Stimulated activated CD4-positive, alpha-beta T cell treated with anti-CD3 and anti-CD28 coated beads, Interleukin-15, amount 100 ng/mL, for 1 hour (primary cell): ENCODE measurements at regions not wholly inside any gene's neighbourhood (a gene's known extent, or its start where the extent isn't known, plus 50 kb on each side); places are given as distances from the start of the nearest gene placed in this dataset.
"Not testable (repeated sequence)": the region's sequence is repeated elsewhere in the genome, so short reads cannot be mapped to it uniquely, and the experiment has no call there.

Experiments used
- DNase-seq, 2 donors: peaks; one replicate each; pipeline ENCODE4 v3.0.0-alpha.2; 2020; ENCODE audit warnings: low read depth in 1 of 2, low spot score in 1 of 2

DNA sequence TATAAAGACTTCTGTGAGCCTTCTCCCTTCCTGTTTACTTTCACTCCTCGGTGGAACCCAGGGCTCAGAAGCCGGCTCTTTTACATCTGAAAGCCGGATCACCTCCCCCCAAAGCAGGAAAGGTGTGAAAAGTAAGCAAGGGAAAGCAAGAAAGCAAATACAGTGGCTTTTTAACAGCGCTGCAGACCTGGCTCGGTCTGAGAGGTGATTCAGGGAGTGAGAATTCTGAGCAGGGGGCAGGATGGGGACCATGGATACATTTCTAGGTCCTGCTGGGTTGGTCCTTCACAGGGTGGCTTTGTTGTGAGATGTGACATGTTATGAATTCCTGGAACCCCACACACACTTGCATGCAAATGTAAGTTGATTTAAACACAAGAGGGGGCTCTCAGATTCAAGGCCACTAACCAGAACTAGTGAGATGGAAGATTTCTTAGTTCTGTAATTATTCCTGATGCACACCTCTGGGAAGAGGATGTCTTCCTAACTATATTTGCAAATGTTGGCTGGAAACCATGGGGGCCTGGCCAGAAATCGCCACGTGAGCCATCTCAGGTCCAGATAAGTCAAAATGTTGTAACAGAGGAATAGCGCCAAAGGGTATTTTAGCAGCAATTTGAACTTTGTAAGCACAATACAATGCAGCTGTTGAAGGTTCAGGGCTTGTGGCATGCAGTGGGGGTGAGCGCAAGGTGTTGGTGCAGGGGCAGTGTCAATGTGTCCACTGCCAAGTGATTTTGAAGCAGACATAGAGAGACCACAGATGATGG is 670.1 kb upstream of the LCORL start:
- no peak for DNase-seq

DNA sequence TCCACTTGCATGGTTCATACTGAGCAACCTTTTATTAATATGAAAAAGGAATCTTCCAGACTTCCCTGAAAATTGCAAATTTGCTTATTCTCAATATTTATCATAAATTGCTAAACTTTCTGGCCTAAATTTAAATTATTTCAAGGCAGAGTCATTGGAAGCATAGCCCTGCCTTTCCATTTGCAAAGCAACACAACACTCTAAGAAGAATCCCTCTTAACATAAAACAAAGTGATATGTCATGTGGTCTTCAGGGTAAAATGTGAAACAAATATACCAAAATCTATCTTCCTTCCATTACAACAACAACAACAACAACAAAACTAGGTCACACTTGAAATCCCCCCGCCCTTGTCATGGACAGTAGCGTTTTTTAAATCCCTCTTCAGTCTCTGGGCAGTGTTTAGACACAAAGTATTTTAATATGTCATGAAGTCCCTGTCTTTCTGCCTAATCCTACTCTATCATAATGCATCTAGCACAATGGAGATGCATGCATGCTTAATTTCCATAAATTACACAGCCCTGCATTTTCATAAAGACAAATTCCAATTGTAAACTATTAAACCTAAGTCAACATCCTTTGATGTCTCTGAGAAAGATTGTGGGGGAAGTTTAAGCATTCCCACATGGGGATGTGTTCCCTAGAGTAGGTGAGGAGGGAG is 668.9 kb upstream of the LCORL start:
- no peak for DNase-seq

DNA sequence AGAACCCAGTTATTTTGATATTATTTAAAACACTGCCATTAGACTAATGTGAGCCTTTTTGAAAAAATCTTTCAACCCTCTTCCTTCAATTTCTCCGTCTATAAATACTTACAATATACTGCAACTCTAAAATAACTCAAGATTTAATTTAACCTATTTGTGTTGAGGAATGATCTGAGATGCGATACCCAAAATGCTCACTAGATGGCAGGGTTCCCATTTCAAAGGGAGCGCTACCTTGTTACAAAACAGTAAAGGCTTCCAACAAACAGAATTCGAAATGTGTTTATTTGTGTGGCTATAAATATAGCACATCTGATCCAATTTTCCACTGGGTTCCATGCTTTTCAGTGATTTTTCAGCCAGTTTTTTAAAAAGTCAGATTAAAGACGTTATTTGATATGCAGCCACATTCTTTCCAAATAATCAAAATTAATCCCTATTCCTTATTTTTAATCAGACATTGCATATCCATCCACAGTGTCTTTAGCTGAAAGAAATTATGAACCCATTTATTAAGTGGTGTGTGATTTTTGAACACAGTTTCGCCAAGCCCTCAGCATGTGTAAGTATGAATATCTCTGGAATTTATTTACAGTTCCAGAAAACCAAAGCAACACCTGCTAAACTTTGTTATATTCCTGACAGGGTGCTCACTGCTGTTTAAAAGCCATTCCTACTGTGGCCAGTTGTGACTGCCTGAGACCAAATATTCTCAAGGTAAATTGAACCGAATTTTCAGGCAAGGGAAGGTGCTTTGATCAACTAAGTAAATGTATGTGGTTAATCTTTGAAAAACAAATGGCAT is 668.0 kb upstream of the LCORL start:
- no peak for DNase-seq

DNA sequence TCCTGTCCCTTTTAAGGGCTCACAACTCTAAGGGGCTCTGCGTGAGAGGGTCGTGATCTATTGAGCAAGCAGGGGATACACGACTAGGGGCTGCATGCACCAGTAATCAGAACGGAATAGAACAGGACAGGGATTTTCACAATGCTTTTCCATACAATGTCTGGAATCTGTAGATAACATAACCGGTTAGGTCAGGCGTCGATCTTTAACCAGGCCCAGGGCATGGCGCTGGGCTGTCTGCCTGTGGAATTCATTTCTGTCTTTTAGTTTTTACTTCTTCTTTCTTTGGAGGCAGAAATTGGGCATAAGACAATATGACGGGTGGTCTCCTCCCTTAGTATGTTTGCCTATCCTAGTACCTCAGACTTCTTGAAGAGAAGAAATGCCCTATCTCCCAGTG is 666.8 kb upstream of the LCORL start:
- not testable (repeated sequence) for DNase-seq

DNA sequence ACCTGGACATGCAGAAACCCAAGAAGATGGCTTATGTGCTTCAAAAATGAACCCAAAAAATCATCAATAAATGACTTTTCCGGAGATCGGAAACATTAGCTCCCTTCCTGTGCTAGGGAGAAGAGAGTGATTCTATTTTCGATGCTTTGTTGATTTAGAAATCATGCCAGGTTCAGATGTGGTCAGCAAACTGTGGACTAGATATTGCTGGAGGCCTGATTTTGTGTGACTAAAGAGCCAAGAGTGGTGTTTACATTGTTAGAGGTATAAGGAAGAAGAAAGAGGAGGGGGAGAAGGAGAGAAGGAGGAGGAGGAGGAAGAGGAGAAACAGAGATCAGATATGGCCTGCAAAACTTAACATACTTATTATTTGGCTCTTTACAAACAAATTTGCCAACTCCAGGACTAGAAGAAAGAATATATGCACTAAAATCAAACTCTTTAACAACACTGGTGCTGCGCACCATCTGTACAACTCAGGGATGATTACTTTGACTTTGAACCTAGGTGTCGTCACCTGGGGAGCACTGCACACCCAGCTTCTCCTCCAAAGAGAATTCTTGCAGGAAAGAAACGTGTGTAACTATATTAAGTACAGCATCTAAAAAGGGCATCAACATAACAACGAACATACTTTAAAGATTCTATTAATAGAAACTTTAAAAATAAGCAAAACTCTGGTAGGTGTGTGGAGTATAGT is 664.9 kb upstream of the LCORL start:
- DNase-seq = no peak

DNA sequence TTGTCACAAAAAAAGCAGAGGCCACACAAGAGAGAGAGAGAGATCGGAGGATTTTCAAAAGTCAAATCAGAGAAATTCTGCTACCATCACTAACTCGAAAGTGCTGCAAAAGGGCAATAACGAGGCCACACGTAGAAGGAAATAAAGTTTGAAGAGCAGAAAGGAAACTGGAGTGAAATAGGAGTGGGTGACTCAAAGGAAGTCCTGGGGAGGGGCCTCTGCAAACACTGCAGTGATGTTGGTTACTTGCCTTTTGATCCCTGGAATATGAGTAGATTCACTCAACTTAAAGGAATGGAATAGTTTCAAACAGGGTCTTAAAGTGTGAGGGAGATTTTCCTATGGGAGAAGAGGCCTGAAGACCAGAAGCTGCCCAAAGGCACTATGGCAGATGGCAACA is 663.4 kb upstream of the LCORL start:
- DNase-seq = no peak

DNA sequence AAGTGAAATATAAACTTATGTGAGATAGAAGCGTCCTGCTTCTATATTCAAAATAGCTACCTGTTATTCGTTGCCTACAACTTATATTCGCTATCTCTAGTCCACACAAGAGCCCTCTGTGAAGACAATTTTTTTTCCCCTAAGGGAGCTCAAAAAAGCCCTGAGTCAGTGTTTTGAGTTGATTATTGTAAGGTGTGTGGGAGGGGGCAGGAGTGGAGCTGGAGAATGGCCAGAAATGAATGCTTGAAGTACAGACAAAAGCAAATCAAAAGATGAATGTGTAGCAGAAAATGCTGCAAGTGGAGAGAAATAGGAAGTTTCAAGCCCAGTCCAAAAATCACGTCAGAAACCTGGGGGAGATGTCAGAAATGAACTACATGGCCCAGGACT is 655.0 kb upstream of the LCORL start:
- DNase-seq = no peak

DNA sequence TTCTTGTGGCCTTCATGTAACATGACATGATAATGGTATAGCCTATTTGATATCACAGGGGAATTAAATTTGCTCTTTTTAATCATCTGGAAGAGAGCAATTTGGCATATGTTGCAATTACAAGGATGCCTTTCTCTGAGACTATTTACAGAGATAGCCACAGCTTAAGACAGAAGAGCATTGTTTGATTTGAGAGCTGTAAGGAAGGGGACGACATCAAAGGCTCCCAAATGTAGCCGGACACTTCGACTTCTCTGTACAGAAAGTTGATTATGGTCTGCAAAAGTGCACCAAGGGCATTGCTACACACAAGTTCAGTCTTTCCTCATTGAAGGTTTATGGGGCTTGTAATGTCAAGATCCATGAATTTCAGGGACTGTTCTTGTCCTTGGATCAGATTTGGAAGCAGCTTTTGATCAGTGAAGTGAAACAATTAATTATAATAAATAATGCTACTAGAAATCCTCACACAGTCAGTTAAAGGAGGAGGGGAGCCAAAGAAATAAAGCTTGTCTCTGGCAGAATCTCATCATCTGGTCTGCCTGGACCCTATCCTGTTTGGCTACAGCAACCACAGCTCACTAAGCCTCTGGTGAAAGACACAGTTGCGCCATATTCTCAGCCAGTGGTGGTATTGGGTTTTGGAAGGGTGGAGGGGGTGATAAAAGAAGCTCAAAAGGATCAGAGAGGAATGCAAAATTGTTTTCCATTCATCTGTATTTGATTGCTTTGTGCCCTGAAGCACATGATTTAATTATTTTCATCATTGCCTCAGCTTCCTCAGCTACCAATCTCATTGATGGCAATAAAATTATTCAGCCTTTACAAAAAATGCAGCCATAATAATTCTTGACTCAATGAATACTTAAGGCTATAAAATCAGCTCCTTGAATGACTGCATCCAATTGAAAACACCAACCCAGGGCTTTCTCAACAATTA is 654.3 kb upstream of the LCORL start:
- no peak for DNase-seq

DNA sequence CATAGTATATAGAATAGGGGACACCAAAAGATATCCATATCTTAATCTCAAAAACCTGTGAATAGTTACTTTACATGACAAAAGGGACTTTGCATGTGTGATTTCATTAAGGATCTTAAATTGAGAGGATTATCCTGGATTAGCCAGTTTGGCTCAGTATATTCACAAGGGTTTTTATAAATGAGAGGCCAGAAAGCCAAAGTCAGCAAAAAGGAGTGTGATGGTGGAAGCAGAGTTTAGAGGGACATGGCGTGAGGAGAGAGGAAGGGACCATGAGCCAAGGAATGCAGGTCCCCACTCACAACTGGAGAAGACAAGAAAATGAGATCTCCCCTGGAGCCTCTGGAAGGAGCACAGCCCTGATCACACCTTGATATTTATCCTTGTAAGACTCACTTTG is 648.5 kb upstream of the LCORL start:
- DNase-seq = no peak

DNA sequence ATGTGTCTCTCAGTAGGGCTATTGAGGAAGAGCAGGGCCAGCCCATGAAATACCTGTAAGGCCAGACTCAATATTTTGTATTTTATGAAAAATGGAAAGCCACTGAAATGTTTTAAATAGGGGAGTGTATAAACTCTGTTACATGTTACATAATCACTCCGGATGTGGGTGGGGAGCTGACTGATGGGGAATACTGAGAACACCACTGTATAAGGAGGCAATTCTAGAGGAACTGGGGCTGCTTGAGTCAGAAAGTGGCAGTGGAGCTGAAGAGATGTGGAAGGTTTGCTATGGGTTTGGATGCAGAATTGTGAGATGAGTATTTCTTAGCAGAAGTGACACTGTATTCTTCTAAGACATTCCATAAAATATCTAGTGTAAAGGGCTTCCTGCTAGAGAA is 647.8 kb upstream of the LCORL start:
- DNase-seq = no peak

DNA sequence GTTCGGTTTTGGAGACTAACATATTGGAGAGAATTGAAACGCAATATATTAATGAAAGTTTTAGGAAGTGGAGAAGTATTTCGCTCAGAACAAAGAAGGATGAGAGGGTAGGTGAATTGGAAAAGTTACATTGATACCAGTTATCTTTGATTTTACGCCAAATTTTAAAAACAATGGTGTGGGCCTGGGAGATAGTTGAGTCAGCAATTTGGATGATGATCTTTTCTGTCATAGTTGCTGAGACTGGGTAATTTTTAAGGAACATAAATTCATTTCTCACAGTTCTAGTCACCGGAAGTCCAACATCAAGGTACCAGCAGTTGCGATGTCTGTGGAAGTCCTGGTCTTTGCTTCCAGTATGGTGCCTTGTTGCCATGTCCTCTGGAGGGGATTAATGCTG is 644.8 kb upstream of the LCORL start:
- DNase-seq = no peak

DNA sequence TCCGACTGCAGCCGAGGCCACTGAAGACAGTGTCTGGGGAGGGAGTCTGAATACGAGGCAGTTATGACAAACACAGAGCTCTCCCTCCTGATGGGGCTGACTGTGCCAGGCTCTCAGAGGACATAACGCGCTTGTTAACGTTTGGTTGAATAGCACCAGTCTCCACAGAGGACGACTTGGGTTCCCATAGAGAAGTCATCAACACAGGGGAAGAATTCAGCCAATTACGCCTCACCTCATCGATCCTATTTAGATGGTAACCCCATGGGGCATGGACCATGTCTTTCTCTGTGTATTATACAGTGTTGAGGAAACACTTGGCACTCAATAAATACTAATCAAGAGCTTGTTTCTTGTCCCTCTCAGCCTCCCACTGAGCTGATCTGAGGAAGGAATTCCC is 642.6 kb upstream of the LCORL start:
- no peak for DNase-seq

DNA sequence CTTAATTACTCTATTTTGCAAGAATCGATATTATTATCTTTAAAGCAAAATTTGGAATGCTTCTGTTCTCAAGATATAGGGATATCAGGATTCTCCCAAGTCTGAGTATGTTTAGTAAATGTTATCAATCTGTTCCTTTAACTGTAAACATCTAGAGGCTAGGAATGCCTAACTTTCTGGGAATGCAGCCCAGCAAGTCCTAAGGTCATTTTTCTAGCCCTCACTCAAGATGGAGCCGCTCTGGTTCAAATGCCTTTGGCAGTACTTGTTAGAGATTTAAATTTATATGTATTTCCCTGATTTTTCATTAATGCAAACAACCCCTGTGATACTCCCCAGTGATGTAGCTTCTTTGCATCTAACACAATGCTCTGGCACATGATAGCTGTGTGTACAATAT is 623.8 kb upstream of the LCORL start:
- DNase-seq = no peak

DNA sequence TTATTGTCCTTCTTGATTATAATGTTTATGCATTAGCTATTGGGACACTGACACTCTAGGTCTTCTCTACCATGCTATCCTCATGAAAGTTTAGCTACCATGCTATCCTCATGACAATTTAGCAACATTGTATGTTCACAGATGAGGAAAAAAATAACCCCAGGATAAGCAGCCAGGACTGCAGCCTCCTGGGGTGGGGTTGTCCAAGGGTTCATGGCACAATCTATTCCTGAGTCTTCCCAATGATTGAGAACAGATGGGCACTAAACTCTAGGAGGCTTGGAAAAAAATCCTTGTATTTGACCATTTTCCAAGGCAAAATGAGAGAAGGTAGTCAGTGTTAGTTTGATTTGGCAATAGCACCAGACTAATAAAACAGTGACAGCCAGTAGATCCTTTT is 619.8 kb upstream of the LCORL start:
- DNase-seq = no peak

DNA sequence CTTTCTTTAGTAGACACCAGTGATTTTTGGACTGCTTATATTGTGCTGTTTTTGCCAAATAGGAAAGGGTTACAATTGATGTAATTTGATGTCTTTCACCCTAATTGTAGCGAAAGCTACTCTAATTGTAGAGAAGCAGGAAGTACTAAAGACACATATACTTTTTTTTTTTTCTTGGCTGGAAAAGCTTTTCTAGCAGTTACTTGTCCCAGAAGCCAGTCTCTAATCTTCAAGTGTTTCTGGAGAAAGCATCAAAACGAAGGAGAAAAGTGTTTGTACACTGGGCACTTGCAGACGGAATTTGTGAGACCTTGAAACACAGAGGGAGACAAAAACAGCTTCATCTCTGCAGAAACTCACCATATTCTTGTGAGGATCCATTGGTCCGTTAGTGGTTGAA is 616.5 kb upstream of the LCORL start:
- no peak for DNase-seq

DNA sequence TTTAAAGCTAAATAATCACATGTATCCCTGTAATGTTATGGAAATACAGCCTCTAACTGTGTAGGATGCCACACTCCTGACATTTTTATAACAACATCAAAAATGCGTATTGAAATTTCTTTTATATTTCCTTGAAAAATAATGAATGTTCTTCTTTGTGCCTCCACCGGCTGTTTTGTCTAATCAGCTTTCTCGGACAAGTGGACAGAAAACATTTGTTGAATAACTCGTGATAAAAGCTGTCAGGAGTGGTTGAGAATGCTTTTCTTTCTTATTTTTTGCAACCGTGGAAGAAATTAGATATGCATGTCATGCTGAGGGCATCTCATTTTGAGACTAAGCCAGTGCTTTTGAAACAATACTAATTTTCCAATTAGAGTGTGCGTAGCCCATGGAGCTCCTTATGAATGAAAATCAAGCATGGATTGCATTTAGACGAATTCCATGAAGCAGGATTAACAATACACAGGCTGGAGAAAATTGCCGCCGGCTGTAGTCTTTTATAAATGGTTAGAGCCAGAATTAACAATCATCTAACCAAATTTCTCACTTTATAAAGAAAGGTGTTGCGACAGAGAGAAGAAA is 614.5 kb upstream of the LCORL start:
- DNase-seq = no peak

DNA sequence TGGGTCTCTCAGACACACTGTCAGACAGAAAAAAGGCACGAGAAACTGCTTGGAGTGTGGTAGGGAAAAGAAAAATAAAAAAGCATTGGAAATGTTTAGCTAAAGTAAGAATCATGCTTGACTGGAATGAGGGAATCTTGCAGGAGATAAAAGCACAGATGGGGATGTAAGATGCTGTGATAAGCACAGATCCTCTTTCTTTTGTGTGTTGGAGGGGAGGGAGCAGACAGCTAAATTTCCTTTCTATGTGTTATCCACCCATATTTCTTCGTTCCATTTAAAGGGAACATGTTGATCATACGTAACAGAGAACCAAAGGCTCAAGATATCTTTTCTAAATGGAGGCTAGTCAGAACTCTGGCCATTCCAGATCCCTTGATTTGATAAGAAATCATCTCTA is 614.0 kb upstream of the LCORL start:
- DNase-seq = no peak

DNA sequence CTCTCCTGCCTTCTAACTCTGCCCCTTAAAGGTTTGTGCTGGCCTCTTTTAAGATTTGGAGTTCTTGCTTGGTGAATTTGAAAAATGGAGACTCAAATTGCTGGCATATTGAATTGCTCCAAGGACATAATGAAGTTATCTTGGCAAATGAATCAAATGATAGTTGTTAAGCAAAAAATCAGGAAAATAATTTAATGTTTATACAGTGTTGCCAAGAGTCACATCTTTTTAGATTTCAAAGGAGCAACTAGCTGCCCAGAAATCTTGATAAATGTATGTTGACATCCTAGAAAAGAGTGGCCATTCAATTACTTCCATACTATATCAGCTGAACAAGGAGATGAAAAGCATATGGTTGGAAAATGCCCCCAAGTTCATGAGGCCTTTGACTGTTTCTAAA is 610.0 kb upstream of the LCORL start:
- no peak for DNase-seq

DNA sequence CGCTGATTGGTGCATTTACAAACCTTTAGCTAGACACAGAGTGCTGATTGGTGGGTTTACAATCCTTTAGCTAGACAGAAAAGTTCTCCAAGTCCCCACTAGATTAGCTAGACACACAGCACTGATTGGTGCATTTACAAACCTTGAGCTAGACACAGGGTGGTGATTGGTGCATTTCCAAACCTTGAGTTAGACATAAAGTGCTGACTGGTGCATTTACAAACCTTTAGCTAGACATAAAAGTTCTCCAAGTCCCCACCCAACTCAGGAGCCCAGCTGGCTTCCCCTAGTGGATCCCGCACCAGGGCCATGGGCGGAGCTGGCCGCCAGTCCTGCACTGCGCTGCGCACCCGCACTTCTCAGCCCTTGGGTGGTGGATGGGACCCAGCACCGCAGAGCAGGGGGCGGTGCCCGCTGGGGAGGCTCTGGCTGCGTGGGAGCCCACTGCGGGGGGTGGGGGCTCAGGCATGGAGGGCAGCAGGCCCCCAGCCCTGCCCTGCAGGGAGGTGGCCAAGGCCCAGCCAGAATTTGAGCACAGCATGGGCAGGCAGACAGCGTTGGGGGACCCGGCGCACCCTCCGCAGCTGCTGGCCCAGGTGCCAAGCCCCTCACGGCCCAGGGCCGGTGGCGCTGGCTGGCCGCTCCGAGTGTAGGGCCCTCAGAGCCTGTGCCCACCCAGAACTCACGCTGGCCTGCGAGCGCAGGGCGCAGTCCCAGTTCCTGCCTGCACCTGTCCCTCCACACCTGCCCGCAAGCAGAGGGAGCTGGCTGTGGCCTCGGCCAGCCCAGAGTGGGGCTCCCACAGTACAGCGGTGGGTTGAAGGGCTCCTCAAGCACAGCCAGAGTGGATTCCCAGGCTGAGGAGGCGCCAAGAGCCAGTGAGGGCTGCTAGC is 608.9 kb upstream of the LCORL start:
- no peak for DNase-seq
